ENCODE measurements at regions not wholly inside any gene's neighbourhood (a gene's known extent, or its start where the extent isn't known, plus 50 kb on each side); places are given as distances from the start of the nearest gene placed in this dataset.

DNA sequence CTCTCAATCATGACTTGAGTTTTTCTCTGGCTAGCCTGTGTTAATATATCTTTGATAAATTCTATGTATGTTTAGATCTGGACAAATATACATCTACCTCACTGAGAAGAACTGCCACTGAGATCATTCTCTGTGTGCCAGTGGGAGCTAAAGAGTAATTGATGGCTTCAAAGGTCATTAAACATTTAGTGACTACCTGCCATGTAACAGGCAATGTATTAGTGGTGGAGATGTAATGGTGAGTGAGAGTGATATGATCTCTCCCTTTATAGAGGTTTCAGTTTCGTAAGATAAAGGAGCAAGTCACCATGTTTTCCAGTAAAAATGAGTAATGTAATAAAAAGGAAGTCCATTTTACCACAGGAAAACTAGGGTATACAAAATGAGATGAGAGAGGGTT lies 235.8 kb upstream of the CDH8 start:
- TF ChIP-seq, protein P1, sequence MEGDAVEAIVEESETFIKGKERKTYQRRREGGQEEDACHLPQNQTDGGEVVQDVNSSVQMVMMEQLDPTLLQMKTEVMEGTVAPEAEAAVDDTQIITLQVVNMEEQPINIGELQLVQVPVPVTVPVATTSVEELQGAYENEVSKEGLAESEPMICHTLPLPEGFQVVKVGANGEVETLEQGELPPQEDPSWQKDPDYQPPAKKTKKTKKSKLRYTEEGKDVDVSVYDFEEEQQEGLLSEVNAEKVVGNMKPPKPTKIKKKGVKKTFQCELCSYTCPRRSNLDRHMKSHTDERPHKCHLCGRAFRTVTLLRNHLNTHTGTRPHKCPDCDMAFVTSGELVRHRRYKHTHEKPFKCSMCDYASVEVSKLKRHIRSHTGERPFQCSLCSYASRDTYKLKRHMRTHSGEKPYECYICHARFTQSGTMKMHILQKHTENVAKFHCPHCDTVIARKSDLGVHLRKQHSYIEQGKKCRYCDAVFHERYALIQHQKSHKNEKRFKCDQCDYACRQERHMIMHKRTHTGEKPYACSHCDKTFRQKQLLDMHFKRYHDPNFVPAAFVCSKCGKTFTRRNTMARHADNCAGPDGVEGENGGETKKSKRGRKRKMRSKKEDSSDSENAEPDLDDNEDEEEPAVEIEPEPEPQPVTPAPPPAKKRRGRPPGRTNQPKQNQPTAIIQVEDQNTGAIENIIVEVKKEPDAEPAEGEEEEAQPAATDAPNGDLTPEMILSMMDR (IDR thresholded peaks at IDR 0.05; ENCODE audit: poor library complexity) = no peak
- TF ChIP-seq EZH2 (IDR thresholded peaks at IDR 0.05; ENCODE audit: borderline replicate concordance) = no peak
